ENCODE measurements at regions not wholly inside any gene's neighbourhood (a gene's known extent, or its start where the extent isn't known, plus 50 kb on each side); places are given as distances from the start of the nearest gene placed in this dataset.
"Not testable (repeated sequence)": the region's sequence is repeated elsewhere in the genome, so short reads cannot be mapped to it uniquely, and the experiment has no call there.

DNA sequence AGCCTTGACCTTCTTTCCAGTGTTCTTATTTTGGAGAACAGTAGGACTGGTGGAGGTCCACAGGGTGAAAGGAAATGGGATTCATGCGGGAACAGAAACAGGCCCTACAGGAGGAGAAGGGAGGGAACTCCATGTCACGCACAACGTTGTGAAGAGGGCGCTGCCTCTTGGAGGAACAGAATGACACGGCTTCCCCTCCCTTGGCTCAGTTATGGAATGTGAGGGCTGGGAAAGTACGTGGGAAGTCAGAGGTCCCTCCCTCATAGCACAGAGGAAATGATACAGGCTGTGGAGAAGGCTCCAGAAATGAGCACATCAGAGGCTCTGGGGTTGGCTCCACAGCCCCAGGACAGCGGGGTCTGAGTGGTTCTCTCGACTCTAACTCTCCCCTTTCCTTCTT, 125.3 kb upstream of the SIMC1 start:
- H3K36me3 Mint-ChIP-seq; H3K4me1 Mint-ChIP-seq; H3K27ac Mint-ChIP-seq; H3K9me3 Mint-ChIP-seq; DNase-seq (ENCODE audit: low spot score in 2 of 2); ATAC-seq; H3K4me3 Mint-ChIP-seq: not testable (repeated sequence)

DNA sequence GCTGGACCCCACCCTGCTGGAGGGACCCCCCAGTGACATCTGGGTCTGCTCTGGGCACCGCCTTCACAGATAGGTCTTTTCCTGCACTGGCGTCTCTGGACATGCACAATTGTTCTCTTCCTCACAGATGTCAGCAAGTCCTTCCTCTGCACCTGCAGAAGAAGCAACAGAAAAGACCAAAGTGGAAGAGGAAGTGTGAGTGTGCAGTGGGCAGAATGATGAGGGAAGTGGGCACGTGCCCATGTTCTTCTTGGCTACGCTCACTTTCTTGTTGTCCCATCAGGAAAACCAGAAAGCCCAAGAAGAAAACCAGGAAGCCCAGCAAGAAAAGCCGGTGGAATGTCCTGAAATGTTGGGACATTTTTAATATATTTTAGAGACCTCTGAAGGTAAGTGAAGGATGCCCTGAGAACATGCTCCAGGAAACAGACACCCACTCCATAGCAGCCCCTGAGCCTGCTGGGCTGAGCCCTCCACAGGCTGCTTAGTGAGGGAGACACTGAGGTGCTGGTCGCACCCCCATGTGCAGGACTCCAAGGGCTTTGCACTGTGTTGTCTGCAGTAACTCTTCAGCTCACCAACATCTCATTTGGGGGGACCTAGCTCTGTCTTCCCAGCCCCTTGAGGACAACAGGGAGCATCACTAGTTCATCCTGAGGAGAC, 124.4 kb upstream of the SIMC1 start:
- H3K36me3 Mint-ChIP-seq, H3K27ac Mint-ChIP-seq, ATAC-seq: not testable (repeated sequence)

DNA sequence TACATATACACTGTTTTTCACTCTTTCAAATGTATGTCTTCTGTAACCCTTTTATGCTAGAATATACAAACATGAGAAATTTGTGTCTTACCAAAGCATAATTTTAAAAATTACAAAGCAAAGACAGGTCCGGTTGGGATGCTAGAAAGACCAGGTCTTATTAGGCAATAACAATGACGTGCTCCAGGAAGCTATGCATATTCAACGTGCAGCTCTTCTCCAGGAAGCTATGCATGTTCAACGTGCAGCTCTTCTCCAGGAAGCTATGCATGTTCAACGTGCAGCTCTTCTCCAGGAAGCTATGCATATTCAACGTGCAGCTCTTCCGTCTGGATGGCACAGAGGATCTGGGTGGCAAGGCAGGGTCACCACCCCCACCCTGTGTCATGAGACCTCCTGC, 123.4 kb upstream of the SIMC1 start:
- H3K27ac Mint-ChIP-seq; ATAC-seq; H3K9me3 Mint-ChIP-seq; H3K36me3 Mint-ChIP-seq; H3K4me1 Mint-ChIP-seq; DNase-seq (ENCODE audit: low spot score in 2 of 2); H3K4me3 Mint-ChIP-seq: not testable (repeated sequence)

More for the DNA sequence above, 124.4 kb upstream of the SIMC1 start:
- not testable (repeated sequence) for H3K9me3 Mint-ChIP-seq; H3K4me3 Mint-ChIP-seq; DNase-seq (ENCODE audit: low spot score in 2 of 2); H3K4me1 Mint-ChIP-seq

DNA sequence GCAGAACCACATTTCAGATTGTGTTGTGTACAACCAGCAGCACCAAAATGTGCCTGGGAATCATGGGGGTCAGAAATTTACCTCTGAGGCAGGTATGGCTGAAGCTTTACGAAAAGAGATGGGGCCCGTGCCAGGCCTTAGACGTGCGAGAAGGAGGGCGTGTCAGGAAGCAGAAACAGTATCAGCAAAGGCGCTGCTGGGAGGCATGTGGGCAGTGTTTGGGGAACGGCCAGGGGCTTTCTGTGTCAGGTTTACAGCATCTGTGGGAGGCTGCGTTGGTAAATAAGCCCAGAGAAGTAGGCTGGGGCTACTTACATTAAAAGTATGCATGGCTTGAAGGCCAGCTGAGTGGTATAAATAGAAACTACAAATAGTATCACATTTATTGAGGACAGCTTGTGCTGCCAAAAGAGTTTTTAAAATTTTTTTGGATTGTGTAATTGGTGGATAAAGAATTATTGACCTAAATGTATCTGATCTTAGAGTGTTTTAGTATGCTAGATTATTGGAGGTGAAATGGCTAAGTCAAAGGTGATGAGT, 120.5 kb upstream of the SIMC1 start:
- H3K27ac Mint-ChIP-seq; DNase-seq (ENCODE audit: low spot score in 2 of 2); ATAC-seq; H3K9me3 Mint-ChIP-seq; H3K4me3 Mint-ChIP-seq; H3K4me1 Mint-ChIP-seq; H3K36me3 Mint-ChIP-seq: not testable (repeated sequence)

DNA sequence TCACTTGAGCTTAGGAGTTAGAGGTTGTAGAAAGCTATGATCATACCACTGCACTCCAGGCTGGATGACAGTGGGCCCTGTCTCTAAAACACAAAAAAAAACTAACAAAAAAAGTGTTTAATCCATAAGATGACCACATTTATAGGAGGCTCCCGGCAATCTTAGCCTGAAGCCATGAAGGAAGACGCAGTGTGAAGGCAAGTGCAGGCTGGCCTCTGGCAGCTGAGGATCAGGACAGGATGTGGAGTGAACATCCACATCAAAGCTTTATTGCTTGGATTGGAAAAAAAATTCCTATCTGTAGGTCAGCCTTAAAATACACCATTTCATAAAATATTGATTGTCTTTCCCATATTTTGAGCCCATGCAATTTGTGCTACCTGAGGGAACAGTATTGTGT, 115.9 kb upstream of the SIMC1 start:
- DNase-seq (ENCODE audit: low spot score in 2 of 2); H3K4me3 Mint-ChIP-seq; H3K9me3 Mint-ChIP-seq; H3K36me3 Mint-ChIP-seq; ATAC-seq; H3K4me1 Mint-ChIP-seq; H3K27ac Mint-ChIP-seq: not testable (repeated sequence)

DNA sequence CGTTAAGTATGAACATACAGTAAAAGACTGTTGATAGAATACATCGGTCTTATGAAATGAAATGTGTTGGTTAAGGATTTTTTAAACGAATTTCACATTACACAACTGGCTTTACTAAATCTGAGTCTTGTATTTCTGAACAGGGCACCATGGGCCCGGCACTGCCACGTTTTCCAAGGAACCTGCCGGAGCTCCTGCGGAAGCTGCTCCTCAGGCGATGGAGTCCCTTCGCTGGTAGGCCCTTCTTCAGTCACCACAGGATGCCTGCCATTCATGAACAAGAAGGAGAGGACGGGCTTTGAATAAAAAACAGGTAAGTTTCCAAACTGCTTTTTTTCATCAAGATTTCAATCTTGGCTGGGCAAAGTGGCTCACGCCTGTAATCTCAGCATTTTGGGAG, 114.1 kb upstream of the SIMC1 start:
- H3K9me3 Mint-ChIP-seq; ATAC-seq; H3K4me3 Mint-ChIP-seq; H3K4me1 Mint-ChIP-seq; H3K36me3 Mint-ChIP-seq; H3K27ac Mint-ChIP-seq; DNase-seq (ENCODE audit: low spot score in 2 of 2): not testable (repeated sequence)

DNA sequence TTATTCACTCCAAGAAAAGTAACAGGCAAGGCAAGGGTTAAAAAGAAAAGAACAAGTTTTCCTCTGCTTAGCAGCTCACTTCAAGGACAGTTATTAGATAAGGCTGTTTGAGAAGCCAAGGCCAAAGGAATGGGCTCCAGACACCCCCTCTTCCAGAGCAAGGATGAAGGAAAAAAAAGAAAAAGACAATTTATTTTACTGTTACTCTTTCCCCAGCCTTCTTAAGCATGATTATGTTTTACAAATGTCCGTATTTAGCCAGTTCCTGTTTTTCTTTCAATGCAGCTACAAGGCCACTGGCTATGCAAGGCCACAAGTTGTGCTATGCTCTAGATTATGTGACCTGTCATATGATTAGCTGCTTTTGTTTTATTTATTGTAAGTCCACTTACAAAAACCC, 106.5 kb upstream of the SIMC1 start:
- DNase-seq (ENCODE audit: low spot score in 2 of 2) (no peak), ATAC-seq (no peak)
- H3K36me3 Mint-ChIP-seq: no peaks in the 10 kb centered on the region
- H3K4me3 Mint-ChIP-seq: no peak overlapping the region
- peaks cover 20% of the 10 kb centered on the region for H3K4me1 Mint-ChIP-seq
- no peak overlapping the region for H3K27ac Mint-ChIP-seq
- H3K9me3 Mint-ChIP-seq: no peaks in the 10 kb centered on the region

DNA sequence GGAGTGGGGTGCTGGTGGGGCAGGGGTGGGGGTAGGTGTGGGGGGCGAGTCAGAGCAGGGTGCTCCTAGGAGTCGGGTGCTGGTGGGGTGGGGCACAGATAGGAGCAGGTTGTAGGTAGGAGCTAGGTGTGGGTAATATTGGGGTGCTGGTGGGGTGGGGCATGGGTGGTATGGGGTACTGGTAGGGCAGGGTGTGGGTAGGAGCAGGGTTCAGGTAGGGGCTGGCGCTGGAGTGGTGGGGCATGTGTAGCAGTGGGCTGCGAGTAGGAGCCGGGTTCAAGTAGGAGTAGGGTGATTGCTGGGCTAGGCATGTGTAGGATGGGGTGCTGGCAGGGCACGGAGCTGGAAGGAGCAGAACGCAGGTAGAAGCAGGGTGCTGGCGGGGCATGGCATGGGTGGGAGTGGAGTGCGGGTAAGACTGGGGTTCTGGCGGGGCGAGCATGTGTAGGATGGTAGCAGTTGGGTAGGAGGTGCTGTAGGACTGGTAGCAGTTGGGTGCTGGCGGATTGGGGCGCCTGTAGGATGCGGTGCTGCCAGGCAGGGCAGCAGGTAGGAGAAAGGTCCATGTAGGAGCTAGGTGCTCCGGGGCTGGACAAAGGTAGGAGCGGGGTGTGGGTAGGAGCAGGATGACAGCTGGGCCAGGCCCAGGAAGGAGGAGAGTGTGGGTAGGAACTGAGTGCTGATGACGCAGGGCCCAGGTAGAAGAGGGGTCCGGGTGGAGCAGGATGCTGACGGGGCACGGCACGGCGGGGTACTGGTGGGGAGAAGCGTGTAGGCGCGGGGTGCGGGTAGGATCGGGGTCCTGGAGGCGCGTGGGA, 105.5 kb upstream of the SIMC1 start:
- Mint-ChIP-seq H3K4me1 (peaks cover 20% of the 10 kb centered on the region), H3K9me3 (no peaks in the 10 kb centered on the region), H3K27ac (no peak overlapping the region), H3K36me3 (no peaks in the 10 kb centered on the region), H3K4me3 (peak overlapping the region; percentile 58)
- ATAC-seq: peak; percentile 34
- no peak for DNase-seq (ENCODE audit: low spot score in 2 of 2)

DNA sequence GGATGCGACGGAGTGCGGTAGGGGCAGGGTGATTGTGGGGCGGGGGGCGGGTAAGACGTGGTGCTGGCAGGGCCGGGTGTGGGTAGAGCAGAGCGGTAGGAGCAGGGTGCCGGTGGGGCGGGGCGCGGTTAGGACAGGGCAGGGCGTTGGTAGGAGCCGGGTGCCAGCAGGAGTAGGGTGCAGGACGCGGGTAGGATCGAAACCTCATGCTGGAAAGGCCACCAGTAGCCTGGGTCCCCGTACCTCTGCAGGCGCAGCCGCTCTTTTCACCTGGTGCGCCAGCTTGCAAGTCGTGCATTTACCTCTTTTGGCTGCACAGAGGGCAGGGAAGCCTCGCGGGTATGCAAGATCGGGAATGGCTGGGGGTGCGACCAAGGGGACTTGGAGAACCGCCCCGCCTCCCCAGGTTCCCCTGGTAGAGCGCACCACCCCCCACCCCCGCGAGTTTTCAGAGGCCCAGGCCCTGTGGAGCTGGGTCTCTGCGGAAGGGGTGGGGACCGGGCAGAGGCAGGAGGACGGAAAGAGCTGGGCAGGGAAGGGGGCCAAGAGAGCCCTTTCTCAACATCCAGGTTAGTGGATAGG, 104.8 kb upstream of the SIMC1 start:
- H3K27ac Mint-ChIP-seq: no peak overlapping the region
- H3K9me3 Mint-ChIP-seq: no peaks in the 10 kb centered on the region
- ATAC-seq (peak; percentile 43), DNase-seq (ENCODE audit: low spot score in 2 of 2) (no peak)
- H3K4me1 Mint-ChIP-seq: peaks cover 20% of the 10 kb centered on the region
- peak overlapping the region; percentile 58 for H3K4me3 Mint-ChIP-seq
- no peaks in the 10 kb centered on the region for H3K36me3 Mint-ChIP-seq

DNA sequence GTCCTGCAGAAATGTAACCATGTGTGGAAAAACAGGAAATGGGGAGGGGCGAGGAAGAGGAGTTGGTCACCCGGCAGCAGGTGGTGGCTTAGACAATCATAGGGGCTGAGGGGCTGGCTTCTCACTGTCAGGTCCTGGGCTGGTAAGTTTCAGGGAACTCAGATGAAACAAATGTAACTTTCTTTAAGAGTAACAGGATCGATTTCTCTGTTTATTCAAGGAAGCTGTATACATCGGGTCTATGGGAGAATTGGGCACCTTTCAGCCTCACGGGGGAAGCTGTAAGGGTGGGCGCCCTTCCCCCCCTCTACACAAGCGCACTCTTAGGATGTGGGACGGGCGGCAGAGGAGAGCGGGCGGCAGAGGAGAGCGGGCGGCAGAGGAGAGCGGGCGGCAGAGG, 104.3 kb upstream of the SIMC1 start:
- Mint-ChIP-seq H3K4me3 (peak overlapping the region; percentile 58), H3K36me3 (no peaks in the 10 kb centered on the region), H3K4me1 (peaks cover 20% of the 10 kb centered on the region), H3K27ac (no peak overlapping the region), H3K9me3 (no peaks in the 10 kb centered on the region)
- peak; percentile 13 for ATAC-seq
- DNase-seq (ENCODE audit: low spot score in 2 of 2): no peak

DNA sequence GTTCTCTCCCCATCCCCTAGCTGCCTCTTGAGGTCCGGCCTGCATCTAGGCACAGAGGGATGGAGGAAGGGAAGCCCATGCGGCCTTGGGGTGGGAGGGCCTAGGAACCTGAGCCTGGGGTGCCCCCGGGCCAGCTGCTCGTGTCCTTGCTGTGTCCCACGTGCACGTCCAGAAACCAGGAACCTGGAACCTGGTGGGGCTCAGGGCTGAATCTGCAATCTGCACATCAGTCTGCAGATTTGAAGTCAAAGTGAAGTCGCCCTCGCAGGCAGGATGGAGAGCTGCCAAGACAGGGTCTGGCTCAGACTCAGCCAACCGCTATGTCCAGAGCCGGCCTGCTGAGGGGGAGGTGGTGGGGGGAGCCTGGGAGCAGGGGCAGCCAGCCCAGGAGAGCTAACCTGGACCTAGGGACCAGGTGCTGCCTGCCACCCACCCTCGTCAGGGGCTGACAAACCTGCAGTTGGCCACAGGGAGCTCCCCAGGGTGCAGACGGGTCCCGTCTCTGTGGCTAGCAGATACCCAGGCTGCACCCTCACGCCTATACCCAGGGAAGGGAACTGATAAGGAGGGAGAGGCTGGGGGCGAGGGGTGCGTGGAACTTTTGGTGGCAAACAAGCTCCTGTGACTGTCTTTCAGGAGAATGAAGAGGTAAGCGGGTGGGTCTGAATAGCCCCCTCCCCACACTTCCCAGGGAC, 103.5 kb upstream of the SIMC1 start:
- Mint-ChIP-seq H3K9me3 (no peaks in the 10 kb centered on the region), H3K4me3 (no peak overlapping the region), H3K36me3 (no peaks in the 10 kb centered on the region), H3K4me1 (peaks cover 20% of the 10 kb centered on the region), H3K27ac (no peak overlapping the region)
- ATAC-seq: peak; percentile 28
- no peak for DNase-seq (ENCODE audit: low spot score in 2 of 2)

DNA sequence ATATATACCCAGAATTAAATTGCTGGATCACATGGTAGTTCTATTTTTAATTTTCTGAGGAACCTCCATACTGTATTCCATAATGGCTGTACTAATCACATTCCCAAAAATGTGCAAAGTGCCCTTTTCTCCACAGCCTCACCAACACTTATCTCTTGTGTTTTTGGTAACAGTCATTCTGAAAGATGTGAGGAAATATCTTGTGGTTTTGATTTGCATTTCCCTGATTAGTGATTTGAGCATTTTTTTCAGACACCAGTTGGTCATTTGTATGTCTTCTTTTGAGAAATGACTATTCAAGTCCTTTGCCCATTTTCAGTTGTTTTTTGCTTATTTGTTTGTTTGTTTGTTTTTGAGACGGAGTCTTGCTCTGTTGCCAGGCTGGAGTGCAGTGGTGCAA, 98.1 kb upstream of the SIMC1 start:
- not testable (repeated sequence) for H3K27ac Mint-ChIP-seq; H3K4me3 Mint-ChIP-seq; DNase-seq (ENCODE audit: low spot score in 2 of 2); H3K4me1 Mint-ChIP-seq; H3K9me3 Mint-ChIP-seq; H3K36me3 Mint-ChIP-seq
- ATAC-seq: peak; percentile 56

DNA sequence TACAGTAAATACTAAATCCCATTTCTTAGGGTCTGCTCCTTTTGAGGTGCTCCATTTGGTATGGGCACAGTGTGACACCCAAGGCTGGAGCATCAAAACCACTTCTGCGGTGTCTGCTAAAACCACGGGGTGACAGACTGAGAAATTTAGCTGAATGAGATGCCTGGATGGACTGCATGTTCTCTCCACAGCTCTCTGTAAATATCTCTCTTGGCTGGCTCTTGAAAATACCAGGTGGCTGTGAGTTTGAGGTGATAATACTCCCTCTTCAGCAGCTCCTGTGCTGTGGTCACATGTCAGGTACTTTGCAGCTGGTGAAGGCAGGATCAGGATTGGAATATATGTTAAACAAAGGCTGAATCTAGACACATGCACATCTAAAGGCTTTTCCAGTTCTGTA, 93.7 kb upstream of the SIMC1 start:
- ATAC-seq (no peak), DNase-seq (ENCODE audit: low spot score in 2 of 2) (no peak)
- no peak overlapping the region for H3K27ac Mint-ChIP-seq
- H3K4me3 Mint-ChIP-seq: no peak overlapping the region
- H3K4me1 Mint-ChIP-seq: no peaks in the 10 kb centered on the region
- H3K36me3 Mint-ChIP-seq: no peaks in the 10 kb centered on the region
- H3K9me3 Mint-ChIP-seq: peaks cover 6% of the 10 kb centered on the region

DNA sequence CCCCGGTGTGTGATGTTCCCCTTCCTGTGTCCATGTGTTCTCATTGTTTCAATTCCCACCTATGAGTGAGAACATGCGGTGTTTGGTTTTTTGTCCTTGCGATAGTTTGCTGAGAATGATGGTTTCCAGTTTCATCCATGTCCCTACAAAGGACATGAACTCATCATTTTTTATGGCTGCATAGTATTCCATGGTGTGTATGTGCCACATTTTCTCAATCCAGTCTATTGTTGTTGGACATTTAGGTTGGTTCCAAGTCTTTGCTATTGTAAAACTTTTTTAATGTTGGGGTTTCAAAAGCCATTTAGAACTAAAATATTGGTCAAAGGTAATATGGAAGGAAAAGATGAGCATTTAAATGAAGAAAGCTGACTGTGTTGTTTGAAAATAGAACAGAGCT, 88.3 kb upstream of the SIMC1 start:
- not testable (repeated sequence) for H3K4me1 Mint-ChIP-seq; DNase-seq (ENCODE audit: low spot score in 2 of 2); ATAC-seq; H3K36me3 Mint-ChIP-seq; H3K9me3 Mint-ChIP-seq; H3K27ac Mint-ChIP-seq; H3K4me3 Mint-ChIP-seq

DNA sequence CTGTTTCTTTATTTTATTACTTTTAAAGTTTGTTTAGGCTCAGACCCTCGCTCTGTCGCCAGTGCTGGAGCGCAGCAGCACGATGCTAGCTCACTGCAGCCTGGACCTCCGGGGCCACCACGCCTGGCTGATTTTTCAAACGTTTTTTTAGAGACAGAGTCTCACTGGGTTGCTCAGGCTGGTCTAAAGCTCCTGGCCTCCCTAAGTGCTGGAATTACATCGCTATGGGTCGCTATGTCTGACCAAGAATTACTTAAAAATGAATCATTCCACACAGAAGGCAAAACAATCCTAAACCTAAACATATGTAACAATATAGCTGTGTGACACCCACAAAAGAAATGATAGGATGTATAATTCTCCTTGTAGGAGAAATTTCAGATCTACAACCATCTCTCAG, 86.9 kb upstream of the SIMC1 start:
- H3K4me3 Mint-ChIP-seq: no peak overlapping the region
- ATAC-seq (no peak), DNase-seq (ENCODE audit: low spot score in 2 of 2) (no peak)
- no peaks in the 10 kb centered on the region for H3K9me3 Mint-ChIP-seq
- H3K4me1 Mint-ChIP-seq: no peaks in the 10 kb centered on the region
- H3K36me3 Mint-ChIP-seq: no peaks in the 10 kb centered on the region
- no peak overlapping the region for H3K27ac Mint-ChIP-seq
